HepG2 (cell line): ENCODE measurements at regions not wholly inside any gene's neighbourhood (a gene's known extent, or its start where the extent isn't known, plus 50 kb on each side); places are given as distances from the start of the nearest gene placed in this dataset.

Experiments
- ATF1 ChIP-seq: IDR thresholded peaks from 2 replicates; pipeline ENCODE4 v1.6.1; 2016; ENCODE audit warnings: mild to moderate bottlenecking, control low read depth
- CCDC6 ChIP-seq: sonication (generic); formaldehyde crosslinking; IDR thresholded peaks from 2 replicates; pipeline ENCODE4 v1.8.1; 2022; ENCODE audit warnings: mild to moderate bottlenecking, missing genetic modification reagents, moderate library complexity
- CEBPG ChIP-seq: IDR thresholded peaks from 2 replicates; pipeline ENCODE4 v1.6.1; 2016
- CHD2 ChIP-seq: IDR thresholded peaks from 2 replicates; pipeline ENCODE4 v1.6.1; 2011; ENCODE audit warnings: low read depth, low read length, improper control_type of control experiment
- FLYWCH1 ChIP-seq: sonication (generic); formaldehyde crosslinking; IDR thresholded peaks from 2 replicates; pipeline ENCODE4 v1.8.1; 2023; ENCODE audit warnings: mild to moderate bottlenecking, missing genetic modification reagents
- HDAC2 ChIP-seq: sonication (generic); formaldehyde crosslinking; IDR thresholded peaks from 2 replicates; pipeline ENCODE4 v1.4.0; 2020; ENCODE audit warnings: missing genetic modification reagents
- HNRNPL ChIP-seq: fragments of 200-400 bp; formaldehyde crosslinking; IDR thresholded peaks from 2 replicates; pipeline ENCODE4 v1.6.1; 2017; ENCODE audit warnings: mild to moderate bottlenecking, low read depth, low read length
- HOMEZ ChIP-seq: IDR thresholded peaks from 2 replicates; pipeline ENCODE4 v1.6.1; 2016; ENCODE audit warnings: low read depth
- HOXA9 ChIP-seq: sonication (generic); formaldehyde crosslinking; IDR thresholded peaks from 2 replicates; pipeline ENCODE4 v1.8.1; 2022; ENCODE audit warnings: missing genetic modification reagents, mild to moderate bottlenecking, moderate library complexity, borderline replicate concordance
- MTERF4 ChIP-seq: sonication (generic); formaldehyde crosslinking; IDR thresholded peaks from 2 replicates; pipeline ENCODE4 v1.8.0; 2023; ENCODE audit warnings: mild to moderate bottlenecking, missing genetic modification reagents
- NR2C2 ChIP-seq: sonication (generic); formaldehyde crosslinking; IDR thresholded peaks from 2 replicates; pipeline ENCODE4 v1.4.0; 2020; ENCODE audit warnings: missing genetic modification reagents, mild to moderate bottlenecking, moderate library complexity, borderline replicate concordance
- SMAD1 ChIP-seq: sonication (generic); formaldehyde crosslinking; IDR thresholded peaks from 2 replicates; pipeline ENCODE4 v1.4.0; 2020; ENCODE audit warnings: missing genetic modification reagents, low read depth, mild to moderate bottlenecking, borderline replicate concordance
- ZNF232 ChIP-seq: sonication (generic); formaldehyde crosslinking; IDR thresholded peaks from 2 replicates; pipeline ENCODE4 v1.4.0; 2020; ENCODE audit warnings: missing genetic modification reagents, borderline replicate concordance
- ZNF317 ChIP-seq: sonication (generic); formaldehyde crosslinking; IDR thresholded peaks from 2 replicates; pipeline ENCODE4 v1.5.0; 2020; ENCODE audit warnings: mild to moderate bottlenecking, missing genetic modification reagents
- ZNF354B ChIP-seq: sonication (generic); formaldehyde crosslinking; IDR thresholded peaks from 2 replicates; pipeline ENCODE4 v1.8.0; 2022; ENCODE audit warnings: mild to moderate bottlenecking, missing genetic modification reagents
- ZNF543 ChIP-seq: sonication (generic); formaldehyde crosslinking; IDR thresholded peaks from 2 replicates; pipeline ENCODE4 v1.4.0; 2020; ENCODE audit warnings: mild to moderate bottlenecking, missing genetic modification reagents
- ZNF878 ChIP-seq: sonication (generic); formaldehyde crosslinking; IDR thresholded peaks from 2 replicates; pipeline ENCODE4 v1.8.1; 2023; ENCODE audit warnings: mild to moderate bottlenecking, missing genetic modification reagents, moderate library complexity
- TF ChIP-seq, protein P1 (sequence below): sonication (generic); formaldehyde crosslinking; conservative IDR thresholded peaks from 2 replicates; pipeline ENCODE4 v1.4.0; 2020; ENCODE audit warnings: mild to moderate bottlenecking, missing genetic modification reagents, moderate library complexity
- TF ChIP-seq, protein P2 (sequence below): sonication (generic); formaldehyde crosslinking; IDR thresholded peaks from 2 replicates; pipeline ENCODE4 v1.5.0; 2020; ENCODE audit warnings: mild to moderate bottlenecking, missing genetic modification reagents
- TF ChIP-seq, protein P3 (sequence below): sonication (generic); formaldehyde crosslinking; IDR thresholded peaks from 2 replicates; pipeline ENCODE4 v1.9.0; 2022; ENCODE audit warnings: low read depth, missing genetic modification reagents

DNA sequence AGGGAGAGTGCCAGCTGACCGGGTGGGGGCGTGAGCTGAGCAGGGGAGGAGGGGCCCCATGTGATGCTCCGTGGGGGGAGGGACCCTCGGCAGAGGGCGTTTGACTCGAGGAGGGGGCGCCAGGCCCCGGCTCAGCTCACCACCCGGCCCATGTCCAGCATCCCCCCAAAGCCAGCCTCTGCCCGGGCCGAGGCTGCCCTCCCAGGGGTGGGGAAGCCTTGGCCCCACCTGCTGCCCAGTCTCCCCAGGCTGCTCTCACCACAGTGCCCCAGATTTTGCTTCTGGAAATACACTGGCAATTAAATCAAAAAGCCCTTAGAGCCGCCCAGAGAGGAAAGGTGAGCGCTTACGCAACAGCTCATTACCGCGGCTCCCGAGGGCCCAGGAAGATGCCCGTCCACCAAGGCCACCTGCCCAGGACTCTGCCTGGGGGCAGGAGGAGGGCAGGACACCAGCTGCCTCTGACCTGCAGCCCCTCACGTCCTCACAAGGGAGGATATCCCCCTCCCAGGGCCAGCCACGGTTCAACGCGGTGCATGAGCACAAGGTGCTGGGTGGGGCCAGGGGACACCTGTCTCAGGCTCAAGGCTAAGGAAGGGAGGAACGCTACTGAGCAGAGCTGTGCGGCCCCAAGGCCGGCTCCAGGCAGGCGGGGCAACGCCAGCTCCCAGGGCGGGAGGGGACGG, 70.0 kb upstream of the INPP5A start (continued):
- TF ChIP-seq HOMEZ (CRISPR knock-in tag) (no peak), ZNF543 (no peak), ATF1 (CRISPR knock-in tag) (no peak), MTERF4 (no peak), FLYWCH1 (CRISPR knock-in tag) (no peak), CHD2 (no peak), NR2C2 (CRISPR knock-in tag) (no peak), ZNF354B (CRISPR knock-in tag) (no peak), ZNF317 (CRISPR knock-in tag) (no peak), HOXA9 (CRISPR knock-in tag) (no peak), CEBPG (CRISPR knock-in tag) (peak; percentile 68), SMAD1 (CRISPR knock-in tag) (no peak), CCDC6 (CRISPR knock-in tag) (no peak), ZNF878 (CRISPR knock-in tag) (no peak), HDAC2 (CRISPR knock-in tag) (no peak), HNRNPL (0 out of 2 replicates have a peak, but pooled peaks have one; percentile 21), ZNF232 (CRISPR knock-in tag) (no peak)
- TF ChIP-seq, protein P1, sequence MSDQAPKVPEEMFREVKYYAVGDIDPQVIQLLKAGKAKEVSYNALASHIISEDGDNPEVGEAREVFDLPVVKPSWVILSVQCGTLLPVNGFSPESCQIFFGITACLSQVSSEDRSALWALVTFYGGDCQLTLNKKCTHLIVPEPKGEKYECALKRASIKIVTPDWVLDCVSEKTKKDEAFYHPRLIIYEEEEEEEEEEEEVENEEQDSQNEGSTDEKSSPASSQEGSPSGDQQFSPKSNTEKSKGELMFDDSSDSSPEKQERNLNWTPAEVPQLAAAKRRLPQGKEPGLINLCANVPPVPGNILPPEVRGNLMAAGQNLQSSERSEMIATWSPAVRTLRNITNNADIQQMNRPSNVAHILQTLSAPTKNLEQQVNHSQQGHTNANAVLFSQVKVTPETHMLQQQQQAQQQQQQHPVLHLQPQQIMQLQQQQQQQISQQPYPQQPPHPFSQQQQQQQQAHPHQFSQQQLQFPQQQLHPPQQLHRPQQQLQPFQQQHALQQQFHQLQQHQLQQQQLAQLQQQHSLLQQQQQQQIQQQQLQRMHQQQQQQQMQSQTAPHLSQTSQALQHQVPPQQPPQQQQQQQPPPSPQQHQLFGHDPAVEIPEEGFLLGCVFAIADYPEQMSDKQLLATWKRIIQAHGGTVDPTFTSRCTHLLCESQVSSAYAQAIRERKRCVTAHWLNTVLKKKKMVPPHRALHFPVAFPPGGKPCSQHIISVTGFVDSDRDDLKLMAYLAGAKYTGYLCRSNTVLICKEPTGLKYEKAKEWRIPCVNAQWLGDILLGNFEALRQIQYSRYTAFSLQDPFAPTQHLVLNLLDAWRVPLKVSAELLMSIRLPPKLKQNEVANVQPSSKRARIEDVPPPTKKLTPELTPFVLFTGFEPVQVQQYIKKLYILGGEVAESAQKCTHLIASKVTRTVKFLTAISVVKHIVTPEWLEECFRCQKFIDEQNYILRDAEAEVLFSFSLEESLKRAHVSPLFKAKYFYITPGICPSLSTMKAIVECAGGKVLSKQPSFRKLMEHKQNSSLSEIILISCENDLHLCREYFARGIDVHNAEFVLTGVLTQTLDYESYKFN (CRISPR knock-in tag), result no peak
- TF ChIP-seq, protein P2, sequence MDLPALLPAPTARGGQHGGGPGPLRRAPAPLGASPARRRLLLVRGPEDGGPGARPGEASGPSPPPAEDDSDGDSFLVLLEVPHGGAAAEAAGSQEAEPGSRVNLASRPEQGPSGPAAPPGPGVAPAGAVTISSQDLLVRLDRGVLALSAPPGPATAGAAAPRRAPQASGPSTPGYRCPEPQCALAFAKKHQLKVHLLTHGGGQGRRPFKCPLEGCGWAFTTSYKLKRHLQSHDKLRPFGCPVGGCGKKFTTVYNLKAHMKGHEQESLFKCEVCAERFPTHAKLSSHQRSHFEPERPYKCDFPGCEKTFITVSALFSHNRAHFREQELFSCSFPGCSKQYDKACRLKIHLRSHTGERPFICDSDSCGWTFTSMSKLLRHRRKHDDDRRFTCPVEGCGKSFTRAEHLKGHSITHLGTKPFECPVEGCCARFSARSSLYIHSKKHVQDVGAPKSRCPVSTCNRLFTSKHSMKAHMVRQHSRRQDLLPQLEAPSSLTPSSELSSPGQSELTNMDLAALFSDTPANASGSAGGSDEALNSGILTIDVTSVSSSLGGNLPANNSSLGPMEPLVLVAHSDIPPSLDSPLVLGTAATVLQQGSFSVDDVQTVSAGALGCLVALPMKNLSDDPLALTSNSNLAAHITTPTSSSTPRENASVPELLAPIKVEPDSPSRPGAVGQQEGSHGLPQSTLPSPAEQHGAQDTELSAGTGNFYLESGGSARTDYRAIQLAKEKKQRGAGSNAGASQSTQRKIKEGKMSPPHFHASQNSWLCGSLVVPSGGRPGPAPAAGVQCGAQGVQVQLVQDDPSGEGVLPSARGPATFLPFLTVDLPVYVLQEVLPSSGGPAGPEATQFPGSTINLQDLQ, result no peak
- TF ChIP-seq, protein P3, sequence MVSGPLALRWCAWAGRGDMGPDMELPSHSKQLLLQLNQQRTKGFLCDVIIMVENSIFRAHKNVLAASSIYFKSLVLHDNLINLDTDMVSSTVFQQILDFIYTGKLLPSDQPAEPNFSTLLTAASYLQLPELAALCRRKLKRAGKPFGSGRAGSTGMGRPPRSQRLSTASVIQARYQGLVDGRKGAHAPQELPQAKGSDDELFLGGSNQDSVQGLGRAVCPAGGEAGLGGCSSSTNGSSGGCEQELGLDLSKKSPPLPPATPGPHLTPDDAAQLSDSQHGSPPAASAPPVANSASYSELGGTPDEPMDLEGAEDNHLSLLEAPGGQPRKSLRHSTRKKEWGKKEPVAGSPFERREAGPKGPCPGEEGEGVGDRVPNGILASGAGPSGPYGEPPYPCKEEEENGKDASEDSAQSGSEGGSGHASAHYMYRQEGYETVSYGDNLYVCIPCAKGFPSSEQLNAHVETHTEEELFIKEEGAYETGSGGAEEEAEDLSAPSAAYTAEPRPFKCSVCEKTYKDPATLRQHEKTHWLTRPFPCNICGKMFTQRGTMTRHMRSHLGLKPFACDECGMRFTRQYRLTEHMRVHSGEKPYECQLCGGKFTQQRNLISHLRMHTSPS (CRISPR knock-in tag), result peak; percentile 73
